ENCODE measurements at regions not wholly inside any gene's neighbourhood (a gene's known extent, or its start where the extent isn't known, plus 50 kb on each side); places are given as distances from the start of the nearest gene placed in this dataset.

GRCh38 chr15:29952225-29952624, 130.0 kb upstream of the TJP1 start:
- DNase-seq (ENCODE audit: low spot score): no peak

DNA sequence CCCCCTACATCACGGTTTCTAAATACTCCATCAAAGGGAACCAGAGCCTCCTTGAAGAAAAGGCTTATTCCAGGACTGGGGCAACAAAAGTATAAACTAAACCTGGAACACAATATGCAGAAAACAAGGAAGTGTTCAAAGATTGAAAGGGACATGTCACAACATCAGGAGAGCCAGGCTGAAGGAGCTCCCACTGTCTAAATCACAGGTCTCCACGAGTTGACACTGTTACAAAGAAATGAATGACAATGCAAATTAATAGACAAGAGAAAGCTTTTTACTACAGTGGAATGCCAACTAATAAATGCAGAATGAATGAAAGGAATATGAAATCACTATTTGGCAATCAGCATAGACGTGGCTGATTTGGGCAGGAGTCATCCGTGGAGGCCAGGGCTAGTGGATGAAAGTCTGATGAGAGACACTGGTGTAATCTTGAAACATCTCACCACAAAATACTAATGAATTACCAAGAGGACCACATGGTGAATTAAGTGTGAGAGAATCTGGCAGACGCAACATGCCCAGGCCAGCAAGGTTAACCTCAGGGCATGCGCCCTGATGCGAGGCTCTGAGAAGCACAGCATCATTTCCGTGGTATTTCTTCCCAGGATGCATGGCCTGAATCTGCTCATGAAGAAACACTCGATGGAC, 123.8 kb upstream of the TJP1 start:
- no peak for DNase-seq (ENCODE audit: low spot score)

DNA sequence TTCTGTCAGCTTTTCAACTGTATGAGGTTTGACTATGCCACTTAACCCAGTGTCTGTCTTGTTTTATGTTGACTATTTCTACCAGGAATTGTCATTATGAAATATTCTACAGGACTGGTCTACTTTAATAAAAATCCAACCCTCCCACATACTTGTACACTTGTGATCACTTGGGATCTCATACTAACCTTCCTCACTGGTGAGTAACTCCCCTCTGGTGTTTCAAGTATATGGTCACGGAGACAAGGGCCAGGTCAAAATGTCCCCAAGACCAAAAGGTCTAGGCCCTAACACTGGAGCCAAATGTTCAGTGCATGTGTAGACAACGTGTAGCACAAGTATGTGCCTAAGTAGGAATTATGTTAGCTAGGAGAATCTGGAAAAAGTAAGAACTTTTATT, 122.7 kb upstream of the TJP1 start:
- DNase-seq (ENCODE audit: low spot score): no peak

GRCh38 chr15:29942548-29942947, 120.3 kb upstream of the TJP1 start:
- DNase-seq (ENCODE audit: low spot score): no peak

DNA sequence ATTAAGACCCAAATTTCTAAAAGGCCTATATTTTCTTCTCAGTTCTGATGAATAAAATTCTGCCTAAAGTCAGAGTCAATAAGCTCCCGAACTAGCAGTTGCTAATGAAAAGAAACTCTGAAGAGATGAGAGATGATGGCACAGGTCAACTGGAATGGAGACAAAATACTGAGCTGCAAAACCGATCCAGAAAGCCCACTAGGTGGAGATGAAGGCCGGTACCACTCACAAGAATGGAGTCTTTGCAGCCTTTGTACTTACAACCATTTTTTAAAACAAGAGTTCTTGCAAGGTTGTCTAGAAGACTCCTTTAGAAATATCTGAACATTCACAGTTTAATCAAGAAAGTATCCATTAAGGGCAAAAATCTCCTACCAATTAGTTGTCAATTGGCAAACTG, 119.9 kb upstream of the TJP1 start:
- DNase-seq (ENCODE audit: low spot score): no peak

DNA sequence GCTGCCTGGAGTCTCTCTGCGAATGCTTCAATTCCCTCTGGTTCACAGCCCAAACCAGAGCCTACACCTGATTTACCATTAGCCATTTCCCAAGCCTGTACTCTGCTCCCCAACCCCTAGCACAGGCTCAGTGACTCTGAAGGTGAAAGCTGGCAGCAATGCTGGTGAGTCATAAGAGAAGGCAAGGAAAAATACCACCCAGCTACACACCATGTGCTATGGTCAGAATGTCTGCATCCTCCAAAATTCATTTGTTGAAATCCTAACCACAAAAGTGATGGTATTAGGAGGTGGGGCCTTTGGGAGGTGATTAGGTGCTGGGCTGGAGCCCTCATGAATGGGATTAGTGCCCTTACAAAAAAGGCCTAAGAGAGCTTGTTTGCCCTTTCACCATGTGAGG, 117.1 kb upstream of the TJP1 start:
- no peak for DNase-seq (ENCODE audit: low spot score)

- no peak for DNase-seq (ENCODE audit: low spot score)
These were observed 116.4 kb upstream of the TJP1 start for GRCh38 chr15:29938361-29939335.

DNA sequence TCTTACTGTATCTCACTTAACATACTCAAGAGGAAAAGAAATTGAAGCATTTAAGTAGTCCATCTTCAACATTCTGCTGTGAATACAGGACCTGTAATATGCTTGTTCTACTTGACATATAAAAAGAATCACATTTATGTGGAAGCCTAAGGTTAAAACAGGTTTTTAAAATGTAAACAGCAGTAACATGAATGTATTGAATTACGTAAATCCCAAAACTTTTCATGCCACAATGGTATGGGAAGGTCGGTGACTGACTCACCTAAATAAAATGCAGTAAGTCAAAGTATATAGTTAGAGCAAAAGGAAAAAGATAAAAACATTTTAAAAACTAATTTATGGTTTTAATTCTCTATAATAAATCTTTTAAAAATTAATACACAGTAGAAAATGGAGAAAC, 115.7 kb upstream of the TJP1 start:
- no peak for DNase-seq (ENCODE audit: low spot score)

GRCh38 chr15:29936353-29937049, 114.2 kb upstream of the TJP1 start:
- no peak for DNase-seq (ENCODE audit: low spot score)

DNA sequence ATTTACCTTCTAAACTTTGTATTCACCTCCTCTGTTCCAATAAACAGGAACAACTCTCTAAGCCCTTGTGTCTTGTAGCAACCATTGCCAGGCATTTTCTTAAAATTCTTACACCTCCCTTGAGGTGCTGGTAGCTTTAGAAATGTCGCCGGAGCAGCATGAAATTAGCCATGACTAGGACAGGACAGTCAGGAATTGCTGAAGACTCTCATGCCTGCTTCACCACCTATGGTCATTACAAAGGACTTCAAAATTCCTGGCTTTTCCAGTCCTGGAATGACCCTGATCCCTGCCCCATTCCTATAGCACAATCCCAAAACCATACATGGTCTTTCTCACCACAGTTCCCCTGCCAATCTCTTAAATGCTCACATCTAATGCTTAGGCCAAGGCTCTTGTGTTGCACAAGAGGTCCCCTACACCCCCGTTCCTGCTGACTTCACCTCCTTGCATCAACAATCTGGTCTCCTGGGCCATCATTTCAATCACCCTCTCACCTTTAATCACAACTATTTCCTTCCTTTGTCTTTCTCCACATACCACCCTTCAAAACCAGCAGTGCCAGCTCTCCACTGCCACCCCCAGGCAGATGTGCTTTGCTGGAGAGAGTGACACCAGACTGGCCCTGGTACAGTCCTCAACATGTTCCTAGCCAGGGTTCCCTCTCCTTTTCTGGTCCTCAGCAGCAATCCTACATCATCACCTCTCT, 113.2 kb upstream of the TJP1 start:
- no peak for DNase-seq (ENCODE audit: low spot score)

- DNase-seq (ENCODE audit: low spot score): no peak
These were observed 112.0 kb upstream of the TJP1 start for GRCh38 chr15:29934251-29934650.

- DNase-seq (ENCODE audit: low spot score): no peak
These were observed 111.0 kb upstream of the TJP1 start for GRCh38 chr15:29933042-29933803.

- DNase-seq (ENCODE audit: low spot score): no peak
These were observed 103.8 kb upstream of the TJP1 start for GRCh38 chr15:29926083-29926388.

DNA sequence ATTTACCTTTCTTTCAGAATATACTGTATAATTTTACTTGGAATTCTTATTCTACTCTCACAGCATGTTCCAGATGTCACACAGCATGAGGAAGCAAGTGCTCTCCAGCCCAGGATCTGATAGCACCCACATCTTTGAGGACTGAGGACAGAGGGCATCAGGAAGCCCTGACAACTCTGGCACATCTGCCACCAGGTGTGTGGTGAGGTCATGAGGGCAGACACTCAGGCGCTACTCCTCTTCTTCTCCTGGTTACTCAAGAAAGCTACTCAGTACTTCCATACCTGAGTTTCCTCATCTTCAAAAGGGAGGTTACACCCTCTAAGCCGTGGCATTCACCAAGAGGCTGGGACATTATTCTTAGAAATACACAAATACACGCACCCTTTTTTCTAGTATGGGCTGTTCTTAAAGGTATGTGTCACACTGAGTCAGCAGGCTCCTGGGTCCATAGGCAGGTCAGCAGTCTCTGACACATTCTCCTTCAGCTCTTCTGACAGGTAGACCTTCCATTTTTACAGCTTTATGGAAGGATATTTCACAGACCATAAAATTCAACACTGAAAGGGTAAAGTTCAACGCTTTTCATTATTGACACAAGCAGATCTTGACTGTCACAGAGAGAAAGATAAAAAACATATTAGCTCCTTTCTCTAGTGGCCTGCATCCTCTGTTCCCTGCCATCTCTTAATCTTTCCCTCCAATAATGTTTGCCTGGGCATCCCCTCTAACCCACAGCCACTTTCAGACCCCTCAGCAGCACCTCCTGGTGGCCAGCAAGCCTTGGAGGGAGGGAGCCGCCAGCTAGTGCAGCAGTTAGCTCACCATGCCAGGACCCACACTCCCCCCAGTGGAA, 103.2 kb upstream of the TJP1 start:
- peak; percentile 87 for DNase-seq (ENCODE audit: low spot score)

GRCh38 chr15:29924750-29925149, 102.5 kb upstream of the TJP1 start:
- peak; percentile 78 for DNase-seq (ENCODE audit: low spot score)

GRCh38 chr15:29922191-29922590, 99.9 kb upstream of the TJP1 start:
- DNase-seq (ENCODE audit: low spot score): no peak

- peak; percentile 49 for DNase-seq (ENCODE audit: low spot score)
These were observed 98.9 kb upstream of the TJP1 start for GRCh38 chr15:29921130-29921601.

- DNase-seq (ENCODE audit: low spot score): no peak
These were observed 98.2 kb upstream of the TJP1 start for GRCh38 chr15:29920515-29920914.

GRCh38 chr15:29919380-29919881, 97.2 kb upstream of the TJP1 start:
- no peak for DNase-seq (ENCODE audit: low spot score)
